RWPE2 (cell line): ENCODE measurements at regions not wholly inside any gene's neighbourhood (a gene's known extent, or its start where the extent isn't known, plus 50 kb on each side); places are given as distances from the start of the nearest gene placed in this dataset.

Source experiments
- ATAC-seq: fragments of 200-7000 bp; cut with Tn5 transposase; 3 replicates; pipeline ENCODE4 v1.9.1; 2021; ENCODE audit warnings: low read depth
- DNase-seq: peaks from one replicate; pipeline ENCODE4 v3.0.0-alpha.2; 2020; ENCODE audit warnings: low spot score
- H3K27ac ChIP-seq: fragments of 450-650 bp; 2 replicates; pipeline ENCODE4 v1.5.1; 2017; ENCODE audit warnings: mild to moderate bottlenecking; ENCODE audit not compliant: poor library complexity, severe bottlenecking
- H3K27me3 ChIP-seq: fragments of 250-450 bp; sonication (Bioruptor Pico); 2 replicates; pipeline ENCODE4 v1.5.1; 2021; ENCODE audit warnings: mild to moderate bottlenecking, moderate library complexity; ENCODE audit not compliant: insufficient read depth, poor library complexity, severe bottlenecking
- H3K36me3 ChIP-seq: fragments of 250-450 bp; sonication (Bioruptor Pico); 2 replicates; pipeline ENCODE4 v1.5.1; 2020; ENCODE audit warnings: low read depth, mild to moderate bottlenecking, moderate library complexity
- H3K4me1 ChIP-seq: fragments of 250-450 bp; sonication (Bioruptor Pico); 2 replicates; pipeline ENCODE4 v1.5.1; 2021; ENCODE audit warnings: mild to moderate bottlenecking, moderate library complexity; ENCODE audit not compliant: insufficient read depth, poor library complexity, severe bottlenecking
- H3K4me3 ChIP-seq: fragments of 250-450 bp; sonication (Bioruptor Pico); 2 replicates; pipeline ENCODE4 v1.5.1; 2021; ENCODE audit warnings: mild to moderate bottlenecking, moderate library complexity; ENCODE audit not compliant: severe bottlenecking
- H3K9me3 ChIP-seq: fragments of 250-450 bp; sonication (Bioruptor Pico); 2 replicates; pipeline ENCODE4 v1.5.1; 2021; ENCODE audit warnings: mild to moderate bottlenecking, moderate library complexity; ENCODE audit not compliant: severe bottlenecking
- TF ChIP-seq, protein P1 (sequence below): fragments of 450-650 bp; IDR thresholded peaks from one replicate; pipeline ENCODE4 v1.5.1; 2017; ENCODE audit warnings: mild to moderate bottlenecking, moderate library complexity; ENCODE audit not compliant: poor library complexity, severe bottlenecking

GRCh38 chr14:85793533-85793932 is 263.6 kb downstream of the FLRT2 start:
- no peak overlapping the region for H3K27ac ChIP-seq
- no peak for ATAC-seq
- no peak overlapping the region for H3K4me3 ChIP-seq
- H3K4me1 ChIP-seq, result no peaks in the 10 kb centered on the region
- H3K36me3 ChIP-seq, result no peaks in the 10 kb centered on the region
- H3K9me3 ChIP-seq, result no peaks in the 10 kb centered on the region
- no peak for DNase-seq
- TF ChIP-seq, protein P1, sequence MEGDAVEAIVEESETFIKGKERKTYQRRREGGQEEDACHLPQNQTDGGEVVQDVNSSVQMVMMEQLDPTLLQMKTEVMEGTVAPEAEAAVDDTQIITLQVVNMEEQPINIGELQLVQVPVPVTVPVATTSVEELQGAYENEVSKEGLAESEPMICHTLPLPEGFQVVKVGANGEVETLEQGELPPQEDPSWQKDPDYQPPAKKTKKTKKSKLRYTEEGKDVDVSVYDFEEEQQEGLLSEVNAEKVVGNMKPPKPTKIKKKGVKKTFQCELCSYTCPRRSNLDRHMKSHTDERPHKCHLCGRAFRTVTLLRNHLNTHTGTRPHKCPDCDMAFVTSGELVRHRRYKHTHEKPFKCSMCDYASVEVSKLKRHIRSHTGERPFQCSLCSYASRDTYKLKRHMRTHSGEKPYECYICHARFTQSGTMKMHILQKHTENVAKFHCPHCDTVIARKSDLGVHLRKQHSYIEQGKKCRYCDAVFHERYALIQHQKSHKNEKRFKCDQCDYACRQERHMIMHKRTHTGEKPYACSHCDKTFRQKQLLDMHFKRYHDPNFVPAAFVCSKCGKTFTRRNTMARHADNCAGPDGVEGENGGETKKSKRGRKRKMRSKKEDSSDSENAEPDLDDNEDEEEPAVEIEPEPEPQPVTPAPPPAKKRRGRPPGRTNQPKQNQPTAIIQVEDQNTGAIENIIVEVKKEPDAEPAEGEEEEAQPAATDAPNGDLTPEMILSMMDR, result no peak
- peaks cover 31% of the 10 kb centered on the region for H3K27me3 ChIP-seq

GRCh38 chr14:85789506-85789905 is 259.6 kb downstream of the FLRT2 start:
- H3K4me3 ChIP-seq, result no peak overlapping the region
- H3K4me1 ChIP-seq, result no peaks in the 10 kb centered on the region
- H3K36me3 ChIP-seq, result no peaks in the 10 kb centered on the region
- DNase-seq (no peak), ATAC-seq (no peak)
- TF ChIP-seq, protein P1, result no peak
- peaks cover 18% of the 10 kb centered on the region for H3K27me3 ChIP-seq
- no peaks in the 10 kb centered on the region for H3K9me3 ChIP-seq
- no peak overlapping the region for H3K27ac ChIP-seq

- H3K9me3 ChIP-seq, result no peaks in the 10 kb centered on the region
- H3K27me3 ChIP-seq, result peaks cover 11% of the 10 kb centered on the region
- no peak overlapping the region for H3K4me3 ChIP-seq
- H3K27ac ChIP-seq, result no peak overlapping the region
- H3K36me3 ChIP-seq, result no peaks in the 10 kb centered on the region
- no peak for ATAC-seq
- no peak for DNase-seq
- no peaks in the 10 kb centered on the region for H3K4me1 ChIP-seq
- TF ChIP-seq, protein P1, result no peak
Measured at GRCh38 chr14:85788470-85789233, 258.7 kb downstream of the FLRT2 start.

- no peaks in the 10 kb centered on the region for H3K4me1 ChIP-seq
- H3K4me3 ChIP-seq, result no peak overlapping the region
- peaks cover 22% of the 10 kb centered on the region for H3K27me3 ChIP-seq
- H3K36me3 ChIP-seq, result no peaks in the 10 kb centered on the region
- no peak overlapping the region for H3K27ac ChIP-seq
- ATAC-seq (no peak), DNase-seq (no peak)
- TF ChIP-seq, protein P1, result no peak
- H3K9me3 ChIP-seq, result no peaks in the 10 kb centered on the region
Measured at GRCh38 chr14:85766295-85766694, 236.4 kb downstream of the FLRT2 start.

DNA sequence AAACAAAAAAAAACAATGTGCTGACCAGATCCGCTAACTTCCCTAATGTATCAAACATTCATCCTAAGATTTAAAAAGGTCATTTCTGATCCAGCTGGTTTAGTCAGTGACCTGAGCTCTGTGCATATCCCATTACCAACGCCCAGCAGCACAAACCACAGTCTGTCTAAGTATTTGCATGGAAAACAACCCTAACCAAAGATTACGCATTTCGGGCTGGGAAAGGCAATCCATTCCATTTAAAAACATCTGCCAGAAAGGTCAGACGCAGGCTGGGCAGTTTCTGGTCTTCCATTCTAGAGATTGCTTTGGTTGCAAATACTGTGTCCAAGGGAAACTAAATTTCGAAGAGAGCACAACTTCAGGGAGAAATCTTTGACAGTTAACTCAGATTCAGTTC is 234.9 kb downstream of the FLRT2 start:
- TF ChIP-seq, protein P1, result no peak
- Histone ChIP-seq H3K27ac (no peak overlapping the region), H3K4me3 (no peak overlapping the region), H3K36me3 (no peaks in the 10 kb centered on the region), H3K4me1 (no peaks in the 10 kb centered on the region), H3K9me3 (no peaks in the 10 kb centered on the region), H3K27me3 (peaks cover 22% of the 10 kb centered on the region)
- no peak for DNase-seq
- no peak for ATAC-seq
